ENCODE measurements at regions not wholly inside any gene's neighbourhood (a gene's known extent, or its start where the extent isn't known, plus 50 kb on each side); places are given as distances from the start of the nearest gene placed in this dataset.

DNA sequence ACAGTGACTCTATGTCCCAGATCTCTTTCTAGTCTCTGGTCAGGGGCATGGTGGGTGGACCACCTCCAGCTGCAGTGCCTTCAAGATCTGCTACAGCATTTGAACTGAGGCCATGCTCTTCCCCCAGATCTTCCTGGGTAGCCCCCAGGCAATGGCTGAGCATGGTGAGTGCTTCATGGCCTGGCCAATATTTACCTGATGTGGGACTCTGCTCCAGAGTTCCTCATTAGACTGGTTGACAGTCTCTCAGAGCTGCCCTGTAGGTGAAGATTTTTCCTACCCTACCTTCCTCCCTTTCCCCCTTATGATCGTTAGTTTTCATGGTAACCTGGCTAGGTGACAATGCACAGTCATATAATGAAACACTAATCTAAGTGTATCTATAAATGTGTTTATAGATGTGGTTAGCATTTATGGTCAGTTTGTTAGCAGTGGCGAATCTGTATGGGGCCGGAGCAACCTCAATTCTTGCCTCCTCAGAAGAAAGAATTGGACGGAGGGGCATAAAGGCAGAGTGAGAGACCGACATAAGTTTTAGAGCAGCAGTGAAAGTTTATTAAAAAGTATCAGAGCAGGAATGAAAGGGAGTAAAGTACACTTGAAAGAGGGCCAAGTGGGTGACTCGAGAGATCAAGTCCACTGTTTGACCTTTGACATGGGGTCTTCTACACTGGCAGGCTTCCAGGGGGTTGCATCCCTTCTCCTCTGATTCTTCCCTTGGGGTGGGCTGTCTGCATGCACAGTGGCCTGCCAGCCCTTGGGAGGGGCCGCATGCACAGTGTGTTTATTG, 256.3 kb downstream of the CD83 start:
- Histone ChIP-seq H3K36me3 (ENCODE audit: control insufficient read depth, insufficient read depth, low read length) (no peaks in the 10 kb centered on the region), H3K9me3 (ENCODE audit: control insufficient read depth, insufficient read depth, low read depth, low read length) (no peaks in the 10 kb centered on the region), H4K20me1 (ENCODE audit: control insufficient read depth, extremely low read depth, insufficient read depth, low read length) (no peaks in the 10 kb centered on the region), H3K27ac (ENCODE audit: insufficient read depth, low read length) (no peak overlapping the region), H3K79me2 (ENCODE audit: control insufficient read depth, insufficient read depth, low read length) (no peaks in the 10 kb centered on the region), H3K4me2 (ENCODE audit: extremely low read depth, insufficient read depth, low read length) (no peak overlapping the region), H3K27me3 (ENCODE audit: control insufficient read depth, insufficient read depth, low read length) (peaks cover 2% of the 10 kb centered on the region), H3K9ac (ENCODE audit: insufficient read depth, low read length) (no peak overlapping the region), H3K4me1 (ENCODE audit: control insufficient read depth, extremely low read depth, insufficient read depth, low read length) (no peaks in the 10 kb centered on the region), H3K4me3 (replicated peaks in 1 of 4; ENCODE audit: control extremely low read depth in 1 of 4, insufficient read depth in 1 of 4, low read depth in 3 of 4, low read length in 4 of 4) (no peak overlapping the region), H2AFZ (ENCODE audit: low read length) (no peak overlapping the region)
- no peak for DNase-seq (ENCODE audit: low read depth in 2 of 2)
- TF ChIP-seq EZH2 (IDR thresholded peaks at IDR 0.05; ENCODE audit: low read length, missing control alignments): no peak

DNA sequence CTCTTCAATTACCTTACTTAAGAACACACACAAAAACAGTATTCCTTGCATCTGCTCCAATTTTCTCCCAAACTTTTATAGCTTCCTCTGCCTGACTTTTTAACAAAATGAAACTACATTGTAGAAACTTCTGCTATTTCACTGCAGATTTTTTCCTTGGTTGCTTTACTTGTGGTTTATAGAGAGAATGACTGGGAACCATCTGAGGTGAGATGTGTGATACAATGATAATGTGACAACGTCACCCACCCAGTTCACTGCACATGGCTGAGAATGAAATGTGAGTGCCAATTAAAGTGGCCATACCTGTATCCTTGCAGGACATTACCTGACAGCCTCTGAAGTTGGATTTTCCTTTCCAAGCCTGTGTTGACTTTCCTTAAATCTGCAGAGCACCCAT, 258.4 kb downstream of the CD83 start:
- H4K20me1 ChIP-seq (ENCODE audit: control insufficient read depth, extremely low read depth, insufficient read depth, low read length): no peaks in the 10 kb centered on the region
- H3K79me2 ChIP-seq (ENCODE audit: control insufficient read depth, insufficient read depth, low read length): no peaks in the 10 kb centered on the region
- H3K4me2 ChIP-seq (ENCODE audit: extremely low read depth, insufficient read depth, low read length): no peak overlapping the region
- H3K9me3 ChIP-seq (ENCODE audit: control insufficient read depth, insufficient read depth, low read depth, low read length): no peaks in the 10 kb centered on the region
- TF ChIP-seq EZH2 (IDR thresholded peaks at IDR 0.05; ENCODE audit: low read length, missing control alignments): no peak
- TF ChIP-seq, protein P1, sequence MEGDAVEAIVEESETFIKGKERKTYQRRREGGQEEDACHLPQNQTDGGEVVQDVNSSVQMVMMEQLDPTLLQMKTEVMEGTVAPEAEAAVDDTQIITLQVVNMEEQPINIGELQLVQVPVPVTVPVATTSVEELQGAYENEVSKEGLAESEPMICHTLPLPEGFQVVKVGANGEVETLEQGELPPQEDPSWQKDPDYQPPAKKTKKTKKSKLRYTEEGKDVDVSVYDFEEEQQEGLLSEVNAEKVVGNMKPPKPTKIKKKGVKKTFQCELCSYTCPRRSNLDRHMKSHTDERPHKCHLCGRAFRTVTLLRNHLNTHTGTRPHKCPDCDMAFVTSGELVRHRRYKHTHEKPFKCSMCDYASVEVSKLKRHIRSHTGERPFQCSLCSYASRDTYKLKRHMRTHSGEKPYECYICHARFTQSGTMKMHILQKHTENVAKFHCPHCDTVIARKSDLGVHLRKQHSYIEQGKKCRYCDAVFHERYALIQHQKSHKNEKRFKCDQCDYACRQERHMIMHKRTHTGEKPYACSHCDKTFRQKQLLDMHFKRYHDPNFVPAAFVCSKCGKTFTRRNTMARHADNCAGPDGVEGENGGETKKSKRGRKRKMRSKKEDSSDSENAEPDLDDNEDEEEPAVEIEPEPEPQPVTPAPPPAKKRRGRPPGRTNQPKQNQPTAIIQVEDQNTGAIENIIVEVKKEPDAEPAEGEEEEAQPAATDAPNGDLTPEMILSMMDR (conservative IDR thresholded peaks at IDR 0.05 in 1 of 2, IDR thresholded peaks at IDR 0.05 in 1 of 2; ENCODE audit: low read depth in 1 of 2, low read length in 2 of 2): no peak
- no peaks in the 10 kb centered on the region for H3K4me1 ChIP-seq (ENCODE audit: control insufficient read depth, extremely low read depth, insufficient read depth, low read length)
- H3K36me3 ChIP-seq (ENCODE audit: control insufficient read depth, insufficient read depth, low read length): no peaks in the 10 kb centered on the region
- DNase-seq (ENCODE audit: low read depth in 2 of 2): no peak
- H3K27me3 ChIP-seq (ENCODE audit: control insufficient read depth, insufficient read depth, low read length): no peaks in the 10 kb centered on the region
- H3K4me3 ChIP-seq (replicated peaks in 1 of 4; ENCODE audit: control extremely low read depth in 1 of 4, insufficient read depth in 1 of 4, low read depth in 3 of 4, low read length in 4 of 4): no peak overlapping the region
- H2AFZ ChIP-seq (ENCODE audit: low read length): no peak overlapping the region
- no peak overlapping the region for H3K9ac ChIP-seq (ENCODE audit: insufficient read depth, low read length)
- H3K27ac ChIP-seq (ENCODE audit: insufficient read depth, low read length): no peak overlapping the region

DNA sequence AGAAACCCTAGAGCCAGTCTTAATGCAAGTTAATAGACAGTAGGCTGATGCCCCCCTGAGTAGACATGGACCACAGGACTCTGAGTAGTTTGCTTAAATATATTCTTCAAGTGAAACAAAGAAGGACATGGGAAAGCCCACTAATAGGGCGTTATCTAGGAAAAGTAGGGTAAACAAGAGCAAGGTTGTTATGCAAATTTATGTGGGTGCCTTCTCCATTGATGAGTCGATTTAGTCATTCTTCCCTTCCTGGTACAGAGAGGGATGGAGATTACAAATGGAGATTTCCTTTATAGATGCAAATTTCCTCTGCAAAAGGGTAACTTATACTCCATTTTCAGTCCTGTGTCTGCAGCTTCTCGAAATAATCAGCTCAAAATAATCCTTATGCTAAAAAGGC, 262.0 kb downstream of the CD83 start:
- no peaks in the 10 kb centered on the region for H4K20me1 ChIP-seq (ENCODE audit: control insufficient read depth, extremely low read depth, insufficient read depth, low read length)
- no peak overlapping the region for H3K27ac ChIP-seq (ENCODE audit: insufficient read depth, low read length)
- no peak overlapping the region for H2AFZ ChIP-seq (ENCODE audit: low read length)
- no peak overlapping the region for H3K4me3 ChIP-seq (replicated peaks in 1 of 4; ENCODE audit: control extremely low read depth in 1 of 4, insufficient read depth in 1 of 4, low read depth in 3 of 4, low read length in 4 of 4)
- H3K4me1 ChIP-seq (ENCODE audit: control insufficient read depth, extremely low read depth, insufficient read depth, low read length): no peaks in the 10 kb centered on the region
- no peak overlapping the region for H3K9ac ChIP-seq (ENCODE audit: insufficient read depth, low read length)
- no peaks in the 10 kb centered on the region for H3K36me3 ChIP-seq (ENCODE audit: control insufficient read depth, insufficient read depth, low read length)
- no peak overlapping the region for H3K4me2 ChIP-seq (ENCODE audit: extremely low read depth, insufficient read depth, low read length)
- no peaks in the 10 kb centered on the region for H3K27me3 ChIP-seq (ENCODE audit: control insufficient read depth, insufficient read depth, low read length)
- no peaks in the 10 kb centered on the region for H3K9me3 ChIP-seq (ENCODE audit: control insufficient read depth, insufficient read depth, low read depth, low read length)
- H3K79me2 ChIP-seq (ENCODE audit: control insufficient read depth, insufficient read depth, low read length): no peaks in the 10 kb centered on the region
- TF ChIP-seq EZH2 (IDR thresholded peaks at IDR 0.05; ENCODE audit: low read length, missing control alignments): no peak
- TF ChIP-seq, protein P1 (conservative IDR thresholded peaks at IDR 0.05 in 1 of 2, IDR thresholded peaks at IDR 0.05 in 1 of 2; ENCODE audit: low read depth in 1 of 2, low read length in 2 of 2): no peak
- DNase-seq (ENCODE audit: low read depth in 2 of 2): no peak
